Activated naive CD8-positive, alpha-beta T cell treated with anti-CD3 and anti-CD28 coated beads for 36 hours (primary cell): ENCODE measurements at regions not wholly inside any gene's neighbourhood (a gene's known extent, or its start where the extent isn't known, plus 50 kb on each side); places are given as distances from the start of the nearest gene placed in this dataset.
"Not testable (repeated sequence)": the region's sequence is repeated elsewhere in the genome, so short reads cannot be mapped to it uniquely, and the experiment has no call there.

Experiments used
- DNase-seq: peaks from one replicate; pipeline ENCODE4 v3.0.0; 2021
- H3K27ac Mint-ChIP-seq: one replicate; pipeline ENCODE4 v1.8.0; 2022; ENCODE audit warnings: mild to moderate bottlenecking, moderate library complexity, mixed read lengths
- H3K27me3 Mint-ChIP-seq: one replicate; pipeline ENCODE4 v1.8.0; 2022; ENCODE audit warnings: mild to moderate bottlenecking, mixed read lengths
- H3K36me3 Mint-ChIP-seq: one replicate; pipeline ENCODE4 v1.8.0; 2021; ENCODE audit warnings: mild to moderate bottlenecking, mixed read lengths
- H3K4me1 Mint-ChIP-seq: one replicate; pipeline ENCODE4 v1.8.0; 2021; ENCODE audit warnings: mixed read lengths
- H3K4me3 Mint-ChIP-seq: one replicate; pipeline ENCODE4 v1.8.0; 2022; ENCODE audit warnings: mild to moderate bottlenecking, moderate library complexity, mixed read lengths
- H3K9me3 Mint-ChIP-seq: one replicate; pipeline ENCODE4 v1.8.0; 2022; ENCODE audit warnings: mixed read lengths

DNA sequence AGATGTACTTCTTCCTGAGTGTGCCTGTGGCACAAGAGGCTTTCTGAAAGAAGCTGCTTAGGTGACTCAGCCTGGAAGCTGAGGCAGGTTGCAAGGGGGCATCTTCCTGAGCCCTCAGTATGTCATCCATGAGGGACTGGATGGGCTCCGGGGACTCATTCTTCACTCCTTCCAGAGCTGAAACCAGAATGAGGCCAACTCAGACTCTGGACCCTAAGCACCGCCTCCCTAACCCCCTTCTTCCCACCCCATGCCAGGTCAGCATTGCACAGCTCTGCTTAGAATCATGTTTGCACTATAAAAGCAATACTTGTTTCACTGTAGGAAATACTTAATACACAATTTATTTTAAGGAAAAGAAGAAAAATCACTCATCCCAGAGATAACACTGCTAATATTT, 138.3 kb downstream of the KLRB1 start:
- peaks cover 24% of the 10 kb centered on the region for H3K4me1 Mint-ChIP-seq
- not testable (repeated sequence) for H3K27me3 Mint-ChIP-seq, DNase-seq, H3K9me3 Mint-ChIP-seq, H3K4me3 Mint-ChIP-seq, H3K36me3 Mint-ChIP-seq, H3K27ac Mint-ChIP-seq

DNA sequence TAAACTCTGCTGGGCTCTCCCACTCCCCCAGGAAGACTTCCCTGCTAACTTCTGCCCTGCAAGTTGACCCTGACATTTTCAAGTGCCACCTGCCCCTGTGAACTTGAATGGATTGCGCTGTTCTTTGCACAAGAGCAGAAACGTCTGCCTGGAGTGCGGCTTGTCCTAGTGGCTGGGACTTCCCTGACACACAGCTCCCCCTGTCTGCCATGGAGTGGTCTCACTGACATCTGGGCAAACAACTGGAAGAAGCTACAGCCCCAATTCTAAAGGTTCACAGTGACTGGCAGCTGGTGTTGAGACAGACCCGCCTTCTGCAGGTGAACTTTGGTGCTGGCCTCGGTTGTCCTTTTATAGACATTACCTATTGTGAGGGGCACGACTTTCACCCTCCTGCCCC, 138.7 kb downstream of the KLRB1 start:
- DNase-seq, result peak; percentile 32
- H3K4me3 Mint-ChIP-seq, H3K27ac Mint-ChIP-seq, H3K27me3 Mint-ChIP-seq, H3K36me3 Mint-ChIP-seq, H3K9me3 Mint-ChIP-seq: not testable (repeated sequence)
- peaks cover 22% of the 10 kb centered on the region for H3K4me1 Mint-ChIP-seq

DNA sequence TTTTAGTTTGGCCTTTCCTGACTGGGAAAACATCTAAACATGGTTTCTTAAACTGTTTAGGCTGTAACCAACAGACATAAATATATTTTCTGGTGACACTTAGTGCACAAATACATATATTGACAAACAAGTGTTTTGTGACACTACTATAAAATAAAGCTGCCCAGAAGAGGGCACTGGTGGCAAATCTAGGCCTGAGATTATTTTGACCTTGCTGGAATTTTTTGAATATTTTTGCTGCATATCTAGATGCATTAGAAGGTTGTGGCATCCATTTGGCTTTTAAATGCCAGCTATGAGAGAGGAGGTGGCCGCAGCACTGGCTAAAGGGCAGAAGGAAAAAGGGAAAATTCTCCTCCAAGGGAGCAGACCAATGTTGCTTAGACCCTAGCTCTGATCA, 139.6 kb downstream of the KLRB1 start:
- not testable (repeated sequence) for H3K27me3 Mint-ChIP-seq, H3K27ac Mint-ChIP-seq, H3K9me3 Mint-ChIP-seq, H3K36me3 Mint-ChIP-seq, H3K4me3 Mint-ChIP-seq, DNase-seq
- peaks cover 22% of the 10 kb centered on the region for H3K4me1 Mint-ChIP-seq

DNA sequence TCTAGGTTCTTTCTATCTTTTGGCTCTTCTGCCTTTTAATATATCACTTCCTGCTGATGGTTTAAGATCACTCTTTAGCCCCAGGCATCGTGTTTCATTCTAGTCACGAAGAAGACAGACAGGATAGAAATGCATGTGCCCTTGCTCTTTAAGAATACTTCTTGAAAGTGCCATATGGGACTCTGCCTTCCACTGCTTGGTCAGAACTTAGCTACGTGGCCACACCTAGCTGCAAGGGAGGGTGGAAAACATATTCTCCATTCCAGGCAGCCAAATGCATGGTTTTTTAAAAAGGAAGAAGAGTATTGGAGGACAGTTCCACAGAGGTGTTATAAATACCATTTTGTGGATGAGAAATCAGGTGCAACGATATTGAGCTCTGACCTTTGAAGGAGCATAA, 143.3 kb downstream of the KLRB1 start:
- Mint-ChIP-seq H3K36me3 (no peaks in the 10 kb centered on the region), H3K4me3 (no peak overlapping the region), H3K27me3 (no peaks in the 10 kb centered on the region), H3K27ac (no peak overlapping the region), H3K9me3 (no peaks in the 10 kb centered on the region), H3K4me1 (peaks cover 7% of the 10 kb centered on the region)
- no peak for DNase-seq

DNA sequence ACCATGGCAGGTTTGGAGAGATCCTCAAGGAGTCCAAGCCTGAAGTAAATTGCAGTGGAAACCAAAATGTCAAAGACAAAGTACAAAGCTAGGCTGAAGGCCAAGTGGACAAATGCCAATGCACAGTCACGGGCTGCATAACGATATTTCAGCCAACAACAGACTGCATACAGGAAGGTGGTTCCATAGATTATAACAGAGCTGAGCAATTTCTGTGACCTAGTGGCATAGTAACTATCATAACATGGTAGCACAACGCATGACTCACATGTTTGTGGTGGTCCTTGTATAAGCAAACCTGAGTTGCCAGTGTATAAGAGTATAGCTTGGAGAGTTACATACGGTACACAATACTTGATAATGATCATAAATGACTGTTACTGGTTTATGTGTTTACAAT, 152.2 kb downstream of the KLRB1 start:
- not testable (repeated sequence) for H3K27ac Mint-ChIP-seq, DNase-seq, H3K9me3 Mint-ChIP-seq, H3K36me3 Mint-ChIP-seq, H3K4me1 Mint-ChIP-seq, H3K4me3 Mint-ChIP-seq, H3K27me3 Mint-ChIP-seq

DNA sequence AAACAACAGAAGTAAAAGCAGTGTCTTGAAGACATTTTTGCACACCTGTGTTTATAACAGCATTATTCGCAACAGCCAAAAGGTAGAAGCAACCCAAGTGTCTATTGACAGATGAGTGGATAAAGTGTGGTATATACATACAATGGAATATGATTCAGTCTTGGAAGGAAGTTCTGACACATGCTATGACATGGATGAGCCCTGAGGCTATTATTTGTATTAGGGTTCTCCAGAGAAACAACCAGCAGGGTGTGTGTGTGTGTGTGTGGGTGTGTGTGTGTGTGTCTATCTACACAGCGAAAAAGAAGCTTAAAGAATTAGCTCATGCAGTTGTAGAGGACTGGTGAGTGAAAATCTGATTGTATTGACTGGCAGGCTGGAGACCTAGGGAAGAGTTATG, 153.7 kb downstream of the KLRB1 start:
- H3K4me1 Mint-ChIP-seq, result peaks cover 10% of the 10 kb centered on the region
- not testable (repeated sequence) for H3K9me3 Mint-ChIP-seq, H3K27me3 Mint-ChIP-seq, H3K36me3 Mint-ChIP-seq, H3K27ac Mint-ChIP-seq, DNase-seq, H3K4me3 Mint-ChIP-seq

DNA sequence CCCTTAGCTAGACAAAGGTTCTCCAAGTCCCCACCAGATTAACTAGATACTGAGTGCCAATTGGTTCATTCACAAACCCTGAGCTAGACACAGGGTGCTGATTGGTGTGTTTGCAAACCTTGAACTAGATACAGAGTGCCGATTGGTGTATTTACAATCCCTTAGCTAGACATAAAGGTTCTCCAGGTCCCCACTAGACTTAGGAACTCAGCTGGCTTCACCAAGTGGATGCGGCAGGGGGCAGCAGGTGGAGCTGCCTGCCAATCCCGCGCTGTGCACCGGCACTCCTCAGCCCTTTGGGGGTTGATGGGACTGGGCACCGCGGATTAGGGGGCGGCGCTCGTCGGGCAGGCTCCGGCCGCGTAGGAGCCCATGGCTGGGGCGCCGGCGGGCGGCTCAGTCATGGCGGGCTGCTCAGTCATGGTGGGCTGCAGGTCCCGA, 157.6 kb downstream of the KLRB1 start:
- not testable (repeated sequence) for H3K9me3 Mint-ChIP-seq, H3K27me3 Mint-ChIP-seq, H3K36me3 Mint-ChIP-seq
- Mint-ChIP-seq H3K4me1 (peaks cover 14% of the 10 kb centered on the region), H3K27ac (peak overlapping the region; percentile 56), H3K4me3 (peak overlapping the region; percentile 95)
- peak; percentile 32 for DNase-seq

DNA sequence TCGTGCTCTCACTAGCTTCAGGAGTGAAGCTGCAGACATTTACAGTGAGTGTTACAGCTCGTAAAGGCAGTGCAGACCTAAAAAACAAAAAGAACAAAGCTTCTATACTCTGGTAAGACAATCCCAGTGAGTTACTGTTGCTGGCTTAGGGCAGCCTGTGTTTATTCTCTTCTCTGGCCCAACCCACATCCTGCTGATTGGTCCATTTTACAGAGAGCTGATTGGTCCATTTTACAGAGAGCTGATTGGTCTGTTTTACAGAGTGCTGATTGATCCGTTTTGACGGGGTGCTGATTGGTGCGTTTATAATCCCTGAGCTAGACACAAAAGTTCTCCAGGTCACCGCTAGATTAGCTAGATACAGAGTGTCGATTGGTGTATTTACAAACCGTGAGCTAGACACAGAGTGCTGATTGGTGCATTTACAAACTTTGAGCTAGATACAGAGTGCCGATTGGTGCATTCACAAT, 158.0 kb downstream of the KLRB1 start:
- H3K36me3 Mint-ChIP-seq, H3K27me3 Mint-ChIP-seq, H3K9me3 Mint-ChIP-seq: not testable (repeated sequence)
- H3K27ac Mint-ChIP-seq, result peak overlapping the region; percentile 56
- DNase-seq, result peak; percentile 26
- peak overlapping the region; percentile 95 for H3K4me3 Mint-ChIP-seq
- H3K4me1 Mint-ChIP-seq, result peaks cover 14% of the 10 kb centered on the region

DNA sequence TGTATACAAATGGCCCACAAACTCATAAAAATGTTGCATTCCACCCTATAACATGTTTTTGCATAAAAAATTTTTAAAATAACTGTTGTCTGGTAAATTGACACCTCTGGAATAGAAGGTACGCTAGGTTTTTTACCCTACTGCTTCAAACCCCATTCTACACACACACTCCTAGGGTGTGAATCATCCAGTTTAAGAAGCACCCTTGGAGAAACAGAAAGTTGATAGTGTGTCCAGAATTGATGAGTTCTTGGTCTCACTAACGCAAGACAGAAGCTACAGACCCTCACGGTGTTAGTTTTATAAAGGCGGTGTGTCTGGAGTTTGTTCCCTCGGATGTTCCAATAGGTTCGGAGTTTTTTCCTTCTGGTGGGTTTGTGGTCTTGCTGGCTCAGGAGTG, 158.5 kb downstream of the KLRB1 start:
- Mint-ChIP-seq H3K36me3 (peaks cover 3% of the 10 kb centered on the region), H3K9me3 (peaks cover 3% of the 10 kb centered on the region), H3K27me3 (peaks cover 4% of the 10 kb centered on the region), H3K4me1 (peaks cover 14% of the 10 kb centered on the region), H3K27ac (peak overlapping the region; percentile 56), H3K4me3 (peak overlapping the region; percentile 95)
- no peak for DNase-seq

DNA sequence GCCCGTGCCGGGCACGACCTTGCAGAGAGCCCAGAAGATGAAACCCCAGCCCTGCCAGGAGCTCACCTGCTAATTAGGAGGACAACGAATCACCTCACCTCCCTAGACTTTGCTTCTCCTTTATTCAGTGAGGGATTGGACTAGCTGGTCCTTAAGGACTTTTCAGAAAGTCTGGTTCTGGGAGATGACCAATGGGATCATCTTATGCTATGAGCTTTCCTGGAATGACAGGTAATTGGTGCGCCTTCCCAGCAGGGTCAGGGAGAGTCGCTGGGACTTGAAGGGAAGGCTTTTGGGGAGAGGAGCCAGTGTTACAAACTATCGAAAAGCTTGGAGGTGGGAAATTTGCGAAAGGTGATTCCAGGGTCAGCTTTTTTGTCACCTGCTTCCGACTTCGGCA, 159.1 kb downstream of the KLRB1 start:
- not testable (repeated sequence) for H3K36me3 Mint-ChIP-seq, H3K9me3 Mint-ChIP-seq, H3K27me3 Mint-ChIP-seq, DNase-seq
- Mint-ChIP-seq H3K27ac (peak overlapping the region; percentile 94), H3K4me3 (peak overlapping the region; percentile 95), H3K4me1 (peaks cover 14% of the 10 kb centered on the region)

DNA sequence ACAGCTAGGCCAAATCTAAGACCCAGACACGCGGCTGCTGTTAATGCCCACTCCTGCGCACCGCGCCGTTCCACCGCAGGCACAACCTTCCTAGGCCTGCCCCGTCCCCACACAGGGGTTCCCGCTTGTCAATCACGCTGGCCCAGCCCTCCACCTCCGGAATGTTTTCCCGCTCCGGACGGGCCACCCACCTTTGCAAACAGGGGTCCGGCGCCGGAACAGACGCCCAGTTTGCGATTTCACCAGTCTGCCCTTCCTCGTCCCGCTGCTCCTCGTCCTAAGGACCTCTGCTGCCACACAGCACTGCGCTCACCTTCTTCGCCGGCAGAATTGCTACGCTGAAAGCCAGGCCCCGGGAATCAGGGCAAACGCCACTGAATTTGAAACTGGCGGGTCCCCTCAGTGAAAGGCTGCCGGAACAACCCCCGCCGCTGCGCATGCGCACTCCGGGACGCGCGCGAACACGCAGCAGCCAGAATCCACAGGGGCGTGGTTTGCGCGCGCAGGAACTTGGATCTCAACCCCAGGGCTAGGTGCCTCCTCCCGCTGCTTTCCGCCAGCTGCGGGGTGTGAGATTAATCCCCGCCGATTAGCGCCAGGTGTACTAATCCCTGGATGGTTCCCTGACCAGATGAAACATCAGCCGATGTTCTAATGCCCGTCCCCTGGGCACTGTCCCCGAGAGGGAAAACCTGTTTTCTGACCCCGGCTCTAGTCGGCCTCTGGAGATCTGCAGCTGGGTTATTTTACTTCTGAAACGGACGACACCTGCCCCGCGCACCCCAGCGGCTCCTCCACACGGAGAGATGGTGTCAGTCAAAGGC, 159.7 kb downstream of the KLRB1 start:
- peaks cover 14% of the 10 kb centered on the region for H3K4me1 Mint-ChIP-seq
- peak overlapping the region; percentile 94 for H3K27ac Mint-ChIP-seq
- not testable (repeated sequence) for H3K27me3 Mint-ChIP-seq, H3K36me3 Mint-ChIP-seq, H3K9me3 Mint-ChIP-seq
- peak; percentile 92 for DNase-seq
- peak overlapping the region; percentile 95 for H3K4me3 Mint-ChIP-seq

DNA sequence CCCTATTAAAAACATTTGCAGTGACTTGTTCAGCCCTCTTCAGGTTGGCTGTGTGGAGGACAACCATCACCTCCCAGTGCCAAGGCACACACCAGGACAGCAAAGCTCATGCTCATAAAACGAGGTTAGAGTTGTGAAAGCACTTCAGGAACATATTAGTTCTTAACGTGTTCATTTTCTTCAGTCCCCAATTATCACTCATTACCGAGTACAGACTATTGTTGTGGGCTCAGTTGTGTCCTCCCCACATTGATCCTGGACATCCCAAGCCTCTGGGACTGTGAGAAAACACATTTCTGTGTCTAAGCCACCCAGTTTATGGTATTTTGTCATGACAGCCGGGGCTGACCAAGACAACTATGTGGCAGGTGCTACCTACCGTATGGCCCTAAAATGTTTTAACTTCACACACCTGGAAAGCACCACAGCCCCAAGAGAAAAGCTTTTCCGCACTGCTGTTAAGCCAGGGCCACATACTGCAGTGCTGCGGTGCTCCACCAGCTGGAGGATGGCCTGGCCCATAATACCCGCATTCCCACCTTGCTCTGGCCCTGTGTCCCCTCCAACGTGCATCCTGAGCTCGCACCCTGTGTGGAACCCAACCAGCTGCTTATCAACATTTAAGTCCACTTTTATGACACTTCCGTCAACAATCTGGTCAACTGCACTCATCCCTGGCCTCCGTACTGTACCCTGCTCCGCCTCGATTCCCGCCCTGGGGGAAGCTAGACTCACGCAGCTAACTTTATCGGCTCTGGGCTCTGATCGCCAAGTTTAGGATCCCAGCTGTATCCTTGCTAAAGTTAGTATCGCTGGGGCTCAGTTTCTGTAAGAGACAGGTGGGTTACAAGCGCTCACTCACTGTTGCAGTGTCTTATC, 160.6 kb downstream of the KLRB1 start:
- H3K4me3 Mint-ChIP-seq, result peak overlapping the region; percentile 95
- peaks cover 14% of the 10 kb centered on the region for H3K4me1 Mint-ChIP-seq
- DNase-seq, H3K36me3 Mint-ChIP-seq, H3K9me3 Mint-ChIP-seq, H3K27me3 Mint-ChIP-seq: not testable (repeated sequence)
- peak overlapping the region; percentile 63 for H3K27ac Mint-ChIP-seq

DNA sequence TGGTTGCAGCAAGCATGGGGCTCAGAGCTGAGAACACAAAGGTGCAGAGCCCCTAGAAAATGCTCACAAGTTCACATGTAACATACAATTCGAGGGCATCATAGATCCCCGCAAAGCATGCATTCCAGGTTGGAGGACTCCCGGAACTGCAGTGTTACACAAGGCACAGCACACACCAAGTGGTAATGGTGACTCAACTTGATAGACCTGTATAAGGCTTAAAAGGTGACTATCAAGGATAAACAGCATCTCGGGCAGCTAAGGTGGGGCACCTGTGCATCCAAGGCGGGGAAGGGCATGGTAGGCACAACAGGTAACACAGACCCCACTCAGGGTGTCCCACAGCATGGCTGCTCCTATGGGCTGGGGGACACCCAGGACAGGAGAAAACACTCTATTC, 167.3 kb downstream of the KLRB1 start:
- H3K27me3 Mint-ChIP-seq, H3K36me3 Mint-ChIP-seq, H3K27ac Mint-ChIP-seq, H3K4me3 Mint-ChIP-seq, H3K9me3 Mint-ChIP-seq, DNase-seq, H3K4me1 Mint-ChIP-seq: not testable (repeated sequence)

DNA sequence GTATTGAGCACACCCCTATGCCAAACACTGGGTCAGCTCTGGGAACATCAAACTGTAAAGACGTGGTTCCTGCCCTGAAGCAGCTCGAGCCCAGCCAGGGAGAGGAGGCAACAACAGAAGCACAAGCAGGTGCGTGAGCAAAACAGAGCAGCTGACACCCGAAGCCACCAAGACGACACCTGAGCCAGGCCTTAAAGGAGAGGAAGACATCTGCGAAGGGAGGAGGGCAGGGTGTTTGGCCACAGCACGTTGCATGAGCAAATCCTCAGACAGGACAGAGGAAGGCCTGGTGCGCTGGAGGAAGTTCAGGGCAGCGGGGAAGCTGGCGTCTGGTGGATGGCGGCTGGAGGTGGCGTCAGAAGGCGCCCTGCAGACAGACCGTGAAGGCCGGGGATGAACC, 172.0 kb downstream of the KLRB1 start:
- not testable (repeated sequence) for DNase-seq, H3K27ac Mint-ChIP-seq

DNA sequence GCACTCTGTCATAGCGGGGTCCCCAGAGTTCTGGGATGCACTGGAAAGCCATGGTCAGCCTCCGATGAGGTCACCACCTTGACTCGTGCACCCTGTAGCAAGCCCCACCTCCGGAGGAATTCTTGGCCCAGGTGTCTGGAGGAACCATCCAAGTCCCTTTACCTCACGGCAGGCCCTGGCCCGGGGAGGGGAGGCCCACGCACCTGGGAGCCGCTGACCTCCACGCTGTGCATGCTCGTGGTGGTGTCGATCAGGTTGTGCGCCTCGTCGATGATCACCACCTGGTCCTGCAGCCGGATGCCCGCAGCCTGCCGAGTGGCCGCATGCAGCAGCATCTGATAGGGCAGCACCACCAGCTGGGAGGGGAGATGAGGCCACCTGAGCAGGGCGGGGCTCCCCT, 177.3 kb downstream of the KLRB1 start:
- H3K4me1 Mint-ChIP-seq, H3K27ac Mint-ChIP-seq, H3K27me3 Mint-ChIP-seq, H3K9me3 Mint-ChIP-seq, H3K36me3 Mint-ChIP-seq, H3K4me3 Mint-ChIP-seq, DNase-seq: not testable (repeated sequence)

More for the DNA sequence above, 172.0 kb downstream of the KLRB1 start:
- H3K9me3 Mint-ChIP-seq, H3K4me1 Mint-ChIP-seq, H3K4me3 Mint-ChIP-seq, H3K27me3 Mint-ChIP-seq, H3K36me3 Mint-ChIP-seq: not testable (repeated sequence)

DNA sequence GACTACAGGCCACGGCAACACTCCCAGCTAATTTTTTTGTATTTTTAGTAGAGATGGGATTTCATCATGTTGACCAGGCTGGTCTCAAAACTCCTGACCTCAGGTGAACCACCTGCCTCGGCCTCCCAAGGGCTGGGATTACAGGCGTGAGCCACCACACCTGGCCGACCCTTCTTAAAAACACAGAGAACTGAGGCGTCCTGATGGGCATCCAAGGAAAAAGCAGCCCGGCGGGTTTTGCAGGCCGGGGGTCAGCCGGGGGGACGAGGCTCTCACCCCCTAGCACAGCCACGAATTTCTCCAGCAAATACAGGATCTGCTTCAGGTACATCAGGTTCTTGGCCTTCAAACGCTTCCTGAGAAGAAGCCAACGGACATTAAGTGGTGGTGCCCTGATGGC, 178.9 kb downstream of the KLRB1 start:
- H3K4me3 Mint-ChIP-seq, H3K9me3 Mint-ChIP-seq, H3K36me3 Mint-ChIP-seq, H3K27ac Mint-ChIP-seq, H3K27me3 Mint-ChIP-seq, DNase-seq, H3K4me1 Mint-ChIP-seq: not testable (repeated sequence)
